DMS53 treated with DMSO at 0.1 percent for 48 hours (cell line): ENCODE measurements at regions not wholly inside any gene's neighbourhood (a gene's known extent, or its start where the extent isn't known, plus 50 kb on each side); places are given as distances from the start of the nearest gene placed in this dataset.
"Not testable (repeated sequence)": the region's sequence is repeated elsewhere in the genome, so short reads cannot be mapped to it uniquely, and the experiment has no call there.

Experiments used
- DNase-seq: peaks from one replicate; lab custom pipeline; 2025; ENCODE audit not compliant: unreplicated experiment; lab: John Stamatoyannopoulos, UW

GRCh38 chr11:4315292-4315691 is 52.9 kb downstream of the OR52B4 start:
- not testable (repeated sequence) for DNase-seq

- not testable (repeated sequence) for DNase-seq
These were observed 91.0 kb downstream of the OR52B4 start for GRCh38 chr11:4277225-4277624.

GRCh38 chr11:4251085-4251484 is 117.1 kb downstream of the OR52B4 start:
- not testable (repeated sequence) for DNase-seq

GRCh38 chr11:4249475-4249874 is 118.7 kb downstream of the OR52B4 start:
- not testable (repeated sequence) for DNase-seq

GRCh38 chr11:4237771-4238170 is 130.4 kb downstream of the OR52B4 start:
- DNase-seq: not testable (repeated sequence)

DNA sequence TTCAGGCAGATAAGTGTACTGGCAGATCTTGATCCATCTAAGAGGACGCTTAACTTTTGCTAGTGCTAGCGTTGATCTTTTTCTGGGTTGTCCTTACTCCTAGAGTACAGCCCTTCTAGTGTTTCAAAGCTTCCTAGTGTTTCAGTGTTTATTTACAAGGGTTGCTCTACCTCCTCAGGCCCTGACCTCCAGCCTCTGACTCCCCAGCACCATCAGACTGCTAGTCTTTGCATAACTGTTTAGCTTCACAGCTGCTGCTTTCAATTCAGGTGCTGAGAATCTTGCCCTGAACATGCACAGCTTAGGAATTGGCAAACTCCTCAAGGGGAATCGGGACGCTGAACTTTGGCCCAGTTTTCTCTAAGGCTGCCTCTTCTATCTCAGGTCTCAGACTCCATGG is 124.3 kb downstream of the RRM1 start:
- not testable (repeated sequence) for DNase-seq

- no peak for DNase-seq
These were observed 119.1 kb downstream of the RRM1 start for GRCh38 chr11:4213746-4214145.

GRCh38 chr11:4211991-4212390 is 117.4 kb downstream of the RRM1 start:
- DNase-seq: no peak

DNA sequence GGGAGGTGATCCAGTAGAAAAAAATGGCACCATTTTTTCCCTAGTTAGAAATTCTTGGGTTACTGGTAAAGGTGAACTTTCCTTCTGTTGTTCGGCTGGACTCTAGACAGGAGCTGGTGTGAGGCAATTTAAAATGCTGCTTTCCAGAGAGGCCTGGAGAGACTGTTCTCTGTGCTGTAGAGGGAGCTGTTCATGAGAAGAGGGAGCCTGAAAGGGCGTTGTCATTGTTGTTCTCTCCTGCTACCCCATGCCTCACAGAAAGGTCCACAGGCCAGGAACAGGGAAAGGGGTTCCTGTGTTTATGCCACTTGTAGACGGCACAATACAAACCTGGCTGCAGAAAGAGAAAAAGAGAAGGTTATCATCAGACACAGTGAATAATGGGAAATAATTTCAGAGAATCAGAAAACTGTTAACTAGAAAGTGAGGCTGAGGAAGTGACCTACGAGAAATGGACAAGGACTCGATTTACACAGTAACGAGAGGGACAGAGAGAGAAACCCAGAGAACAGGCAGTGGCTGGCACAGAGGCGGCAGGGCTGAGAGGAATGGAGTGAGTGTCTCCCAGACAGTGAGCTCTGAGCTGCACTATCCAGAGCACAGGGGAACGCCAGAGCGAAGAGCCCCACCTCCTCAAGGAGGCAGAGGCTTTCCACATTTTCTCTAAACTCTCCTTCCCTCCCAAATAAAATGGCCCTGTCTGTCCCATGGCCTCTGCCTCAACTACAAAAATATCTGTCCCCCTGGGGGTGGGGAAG is 109.2 kb downstream of the RRM1 start:
- DNase-seq: no peak

GRCh38 chr11:4202749-4203148 is 108.2 kb downstream of the RRM1 start:
- no peak for DNase-seq

- no peak for DNase-seq
These were observed 102.5 kb downstream of the RRM1 start for GRCh38 chr11:4197112-4197511.

DNA sequence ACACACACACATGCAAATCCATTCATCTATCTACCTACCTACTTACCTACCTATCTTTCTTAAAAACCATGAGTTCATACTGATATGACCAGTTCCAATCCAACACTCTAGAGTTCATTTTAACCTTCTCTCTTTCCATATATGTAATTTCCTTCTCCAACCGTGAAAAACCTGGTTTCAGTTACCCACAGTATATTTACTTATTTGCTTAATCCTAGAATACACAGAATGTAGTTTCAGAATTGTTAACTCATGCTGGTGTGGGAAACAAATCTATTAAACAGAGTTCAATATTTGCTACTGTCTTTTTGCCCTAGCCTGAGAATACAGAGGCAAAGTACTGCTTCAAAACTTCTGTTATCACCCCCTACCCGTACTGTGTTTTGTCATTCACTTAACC is 101.3 kb downstream of the RRM1 start:
- DNase-seq: peak; percentile 77

DNA sequence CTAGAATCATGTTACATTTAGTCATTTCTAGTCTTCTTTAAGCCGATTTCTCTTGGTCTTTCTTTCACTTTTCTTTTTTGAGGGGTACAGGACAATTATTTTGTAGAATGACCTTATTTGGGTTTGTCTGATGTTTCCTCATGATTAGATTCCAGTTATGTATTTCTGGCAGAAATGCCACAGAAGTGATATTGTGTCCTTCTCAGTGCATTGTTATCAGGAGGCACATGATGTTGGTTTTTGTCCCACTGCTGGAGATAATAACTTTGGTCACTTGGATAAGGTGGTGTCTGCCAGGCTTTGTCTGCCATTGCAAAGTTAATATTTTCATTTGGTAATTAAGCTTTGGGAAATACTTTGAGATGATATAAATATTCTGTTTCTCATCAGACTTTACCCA is 100.3 kb downstream of the RRM1 start:
- DNase-seq: no peak

DNA sequence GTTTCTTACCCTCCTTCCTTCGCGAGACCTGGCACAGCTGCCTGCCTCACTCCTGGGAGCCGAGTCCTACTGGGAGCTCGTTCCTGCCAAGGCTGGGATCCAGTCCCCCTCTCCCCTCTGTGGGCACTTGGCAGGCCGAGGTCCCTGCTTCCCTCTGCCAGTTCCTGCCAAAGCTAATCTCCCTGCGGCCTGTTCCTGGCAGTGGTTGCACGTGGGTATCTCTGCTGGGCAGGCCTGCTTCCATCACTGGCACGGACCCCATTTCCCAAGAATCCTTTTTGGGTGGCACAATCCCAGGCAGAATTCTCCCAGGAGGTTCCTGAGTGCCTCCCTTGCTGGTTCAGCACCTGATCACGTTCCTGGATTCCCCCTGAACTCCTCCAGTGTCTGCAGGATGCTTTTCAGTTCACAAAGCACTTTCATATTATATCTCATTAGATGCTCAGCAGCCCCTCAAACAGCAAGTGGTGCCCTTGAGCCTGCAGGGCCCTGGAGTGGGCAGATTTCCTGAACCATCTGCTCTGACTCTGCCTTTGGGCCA is 96.5 kb downstream of the RRM1 start:
- DNase-seq: no peak

DNA sequence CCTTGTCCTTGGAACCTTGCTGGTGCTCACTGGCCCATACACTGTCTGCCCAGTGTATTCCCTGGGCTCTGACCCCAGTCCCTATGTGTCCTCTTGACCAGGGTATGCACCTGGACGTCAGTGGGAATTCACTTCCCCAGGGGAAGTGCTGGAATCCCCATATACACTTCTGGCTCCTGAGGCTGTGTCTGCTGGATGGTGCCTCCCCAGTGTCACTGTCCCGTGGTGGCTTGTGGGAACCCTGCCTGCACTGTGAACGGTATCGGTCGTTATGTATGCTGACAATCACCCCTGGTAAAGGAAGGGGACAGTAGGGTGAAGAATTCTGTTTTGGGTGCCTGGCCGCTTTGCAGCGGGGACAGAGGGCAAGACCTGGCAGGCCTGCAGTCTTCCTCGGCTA is 95.9 kb downstream of the RRM1 start:
- no peak for DNase-seq

- DNase-seq: no peak
These were observed 95.5 kb downstream of the RRM1 start for GRCh38 chr11:4190098-4190497.
